IMR-90 (cell line): ENCODE measurements at regions not wholly inside any gene's neighbourhood (a gene's known extent, or its start where the extent isn't known, plus 50 kb on each side); places are given as distances from the start of the nearest gene placed in this dataset.

ENCODE experiments used
- ATAC-seq: fragments of 200-7000 bp; cut with Tn5 transposase; 2 replicates; pipeline ENCODE4 v1.9.1; 2020; ENCODE audit warnings: low read depth, mild to moderate bottlenecking, moderate library complexity
- BruUV-seq: library from RNA; stranded (reverse); fragments of 400-500 nt; replicated peaks from 2 replicates; lab custom pipeline; 2021; lab: Mats Ljungman, UMichigan
- CTCF ChIA-PET: fragments of 300-600 bp; formaldehyde crosslinking; extraction: SDS; loops from one replicate; lab custom pipeline; 2021; ENCODE audit warnings: antibody characterized with exemption; lab: Yijun Ruan, JAX
- POLR2A ChIA-PET: fragments of 300-600 bp; sonication (Branson Sonifier 250); formaldehyde crosslinking; loops from one replicate; lab custom pipeline; 2022; ENCODE audit warnings: antibody characterized with exemption; ENCODE audit not compliant: unreplicated experiment; lab: Charles Lee
- DNase-seq: peaks from one replicate; pipeline ENCODE4 v3.0.0; 2013
- H2AFZ ChIP-seq: replicated peaks from 2 replicates; pipeline ENCODE3; 2013; ENCODE audit warnings: low read length, mild to moderate bottlenecking; ENCODE audit not compliant: poor library complexity
- H2AK5ac ChIP-seq: 2 replicates; pipeline ENCODE4 v1.6.1; 2013; ENCODE audit warnings: low read depth, low read length, inconsistent platforms
- H2AK9ac ChIP-seq: replicated peaks from 2 replicates; pipeline ENCODE3; 2013; ENCODE audit warnings: mild to moderate bottlenecking, low read depth, low read length, moderate library complexity; ENCODE audit not compliant: poor library complexity
- H2BK120ac ChIP-seq: 2 replicates; pipeline ENCODE4 v1.6.1; 2013; ENCODE audit warnings: low read depth, low read length, inconsistent platforms
- H2BK15ac ChIP-seq: 3 replicates; pipeline ENCODE4 v1.6.1; 2013; ENCODE audit warnings: low read depth, low read length, inconsistent platforms
- H2BK20ac ChIP-seq: 2 replicates; pipeline ENCODE4 v1.6.1; 2013; ENCODE audit warnings: low read depth, mild to moderate bottlenecking, inconsistent platforms, low read length, moderate library complexity
- H2BK5ac ChIP-seq: 2 replicates; pipeline ENCODE4 v1.6.1; 2013; ENCODE audit warnings: mild to moderate bottlenecking, low read depth, low read length, inconsistent platforms; ENCODE audit not compliant: poor library complexity, severe bottlenecking
- H3K14ac ChIP-seq: replicated peaks from 2 replicates; pipeline ENCODE4 v1.6.1; 2013; ENCODE audit warnings: low read depth, low read length, inconsistent platforms
- H3K18ac ChIP-seq: 2 replicates; pipeline ENCODE4 v1.6.1; 2013; ENCODE audit warnings: low read depth, low read length, control low read depth
- H3K23ac ChIP-seq: 2 replicates; pipeline ENCODE4 v1.6.1; 2013; ENCODE audit warnings: low read depth, low read length, inconsistent platforms
- H3K27ac ChIP-seq: 2 replicates; pipeline ENCODE4 v1.5.1; 2013; ENCODE audit warnings: mild to moderate bottlenecking, control low read depth, low read length; ENCODE audit not compliant: insufficient read depth
- H3K27me3 ChIP-seq: 2 replicates; pipeline ENCODE4 v1.6.1; 2013; ENCODE audit warnings: low read length; ENCODE audit not compliant: control insufficient read depth, insufficient read depth
- H3K36me3 ChIP-seq: 2 replicates; pipeline ENCODE4 v1.6.1; 2013; ENCODE audit warnings: low read length, mixed read lengths; ENCODE audit not compliant: control insufficient read depth, insufficient read depth
- H3K4ac ChIP-seq: 2 replicates; pipeline ENCODE4 v1.6.1; 2013; ENCODE audit warnings: low read depth, low read length, inconsistent platforms
- H3K4me1 ChIP-seq: 2 replicates; pipeline ENCODE4 v1.6.1; 2013; ENCODE audit warnings: low read length, mixed read lengths; ENCODE audit not compliant: control insufficient read depth, insufficient read depth
- H3K4me2 ChIP-seq: 2 replicates; pipeline ENCODE4 v1.6.1; 2013; ENCODE audit warnings: low read depth, mild to moderate bottlenecking, control low read depth, low read length, moderate library complexity
- H3K4me3 ChIP-seq: 2 replicates; pipeline ENCODE4 v1.5.1; 2013; ENCODE audit warnings: low read depth, mild to moderate bottlenecking, control low read depth, low read length, moderate library complexity; ENCODE audit not compliant: insufficient read depth
- H3K56ac ChIP-seq: 2 replicates; pipeline ENCODE4 v1.6.1; 2013; ENCODE audit warnings: low read length, inconsistent platforms; ENCODE audit not compliant: insufficient read depth; ENCODE audit errors: extremely low read depth
- H3K79me1 ChIP-seq, 2 experiments: 2 replicates each; pipeline ENCODE4 v1.6.1; 2013; ENCODE audit warnings: low read length in 2 of 2, inconsistent platforms in 1 of 2, low read depth in 1 of 2
- H3K9ac ChIP-seq: 2 replicates; pipeline ENCODE4 v1.6.1; 2013; ENCODE audit warnings: low read depth, low read length, control low read depth
- H3K9me1 ChIP-seq: 2 replicates; pipeline ENCODE4 v1.6.1; 2013; ENCODE audit warnings: low read length, inconsistent platforms; ENCODE audit not compliant: insufficient read depth
- H3K9me3 ChIP-seq: 2 replicates; pipeline ENCODE4 v1.6.1; 2013; ENCODE audit warnings: low read length; ENCODE audit not compliant: control insufficient read depth, insufficient read depth
- H4K20me1 ChIP-seq: 2 replicates; pipeline ENCODE4 v1.6.1; 2013; ENCODE audit warnings: low read length, inconsistent platforms; ENCODE audit not compliant: insufficient read depth
- H4K5ac ChIP-seq: 2 replicates; pipeline ENCODE4 v1.6.1; 2013; ENCODE audit warnings: mild to moderate bottlenecking, low read depth, low read length, control low read depth
- H4K8ac ChIP-seq, 2 experiments: 2 replicates each; pipeline ENCODE4 v1.6.1; 2013; ENCODE audit warnings: low read depth in 2 of 2, low read length in 2 of 2, control low read depth in 1 of 2, inconsistent platforms in 1 of 2
- H4K91ac ChIP-seq: 2 replicates; pipeline ENCODE4 v1.6.1; 2013; ENCODE audit warnings: low read depth, low read length, inconsistent platforms; ENCODE audit not compliant: insufficient read depth
- CEBPB ChIP-seq: IDR thresholded peaks from 2 replicates; pipeline ENCODE4 v1.6.1; 2012; ENCODE audit warnings: low read depth, low read length, improper control_type of control experiment
- CHD1 ChIP-seq: IDR thresholded peaks from 2 replicates; pipeline ENCODE4 v1.6.1; 2012; ENCODE audit warnings: low read depth, low read length, improper control_type of control experiment
- MAFK ChIP-seq: IDR thresholded peaks from 2 replicates; pipeline ENCODE4 v1.6.1; 2012; ENCODE audit warnings: low read depth, low read length, improper control_type of control experiment
- POLR2A ChIP-seq: IDR thresholded peaks from 2 replicates; pipeline ENCODE4 v1.6.1; 2012; ENCODE audit warnings: mild to moderate bottlenecking, low read depth, low read length
- RAD21 ChIP-seq: IDR thresholded peaks from 2 replicates; pipeline ENCODE4 v1.6.1; 2012; ENCODE audit warnings: low read length, improper control_type of control experiment
- RCOR1 ChIP-seq: IDR thresholded peaks from 2 replicates; pipeline ENCODE4 v1.6.1; 2012; ENCODE audit warnings: mild to moderate bottlenecking, low read length, improper control_type of control experiment; ENCODE audit not compliant: insufficient replicate concordance
- RFX5 ChIP-seq: IDR thresholded peaks from 2 replicates; pipeline ENCODE4 v1.8.0; 2012; ENCODE audit warnings: low read depth, mild to moderate bottlenecking, low read length, moderate library complexity
- WGBS, 2 experiments: methylation state at CpG; one replicate each; pipeline versions ENCODE4 v1.1.5 to v1.1.7; 2013; ENCODE audit warnings: missing lambda C conversion rate in 2 of 2; ENCODE audit not compliant: insufficient read length in 1 of 2; ENCODE audit errors: extremely low coverage in 2 of 2; 5-methylcytosine and 5-hydroxymethylcytosine counted together
- dilution Hi-C: fragments of 300-500 bp; cut with HindIII; formaldehyde crosslinking; loops from one replicate; pipeline ENCODE4 v1.14.3; 2018; ENCODE audit warnings: low sequenced_read_pairs; ENCODE audit not compliant: unreplicated experiment
- in situ Hi-C: fragments of 300-500 bp; cut with MboI; formaldehyde crosslinking; loops from 3 replicates; pipeline ENCODE4 v1.14.3; 2019; ENCODE audit warnings: low sequenced_read_pairs, inconsistent platforms, mixed read lengths
- intact Hi-C: fragments of 100-400 bp; cut with micrococcal nuclease; formaldehyde crosslinking; loops from 2 replicates; pipeline ENCODE4 v1.10.0; 2022
- TF ChIP-seq, protein P1 (sequence below): conservative IDR thresholded peaks from 2 replicates; pipeline ENCODE4 v1.5.1; 2012; ENCODE audit warnings: mild to moderate bottlenecking, low read depth, low read length, improper control_type of control experiment
- TF ChIP-seq, protein P2 (sequence below): fragments of 150-350 bp; IDR thresholded peaks from 2 replicates; pipeline ENCODE4 v1.6.1; 2017; ENCODE audit warnings: mild to moderate bottlenecking, antibody characterized with exemption, low read length, low read depth
- TF ChIP-seq, protein P3 (sequence below): fragments of 150-350 bp; IDR thresholded peaks from 2 replicates; pipeline ENCODE4 v1.6.1; 2016; ENCODE audit warnings: low read depth, mild to moderate bottlenecking, low read length, moderate library complexity, borderline replicate concordance

DNA sequence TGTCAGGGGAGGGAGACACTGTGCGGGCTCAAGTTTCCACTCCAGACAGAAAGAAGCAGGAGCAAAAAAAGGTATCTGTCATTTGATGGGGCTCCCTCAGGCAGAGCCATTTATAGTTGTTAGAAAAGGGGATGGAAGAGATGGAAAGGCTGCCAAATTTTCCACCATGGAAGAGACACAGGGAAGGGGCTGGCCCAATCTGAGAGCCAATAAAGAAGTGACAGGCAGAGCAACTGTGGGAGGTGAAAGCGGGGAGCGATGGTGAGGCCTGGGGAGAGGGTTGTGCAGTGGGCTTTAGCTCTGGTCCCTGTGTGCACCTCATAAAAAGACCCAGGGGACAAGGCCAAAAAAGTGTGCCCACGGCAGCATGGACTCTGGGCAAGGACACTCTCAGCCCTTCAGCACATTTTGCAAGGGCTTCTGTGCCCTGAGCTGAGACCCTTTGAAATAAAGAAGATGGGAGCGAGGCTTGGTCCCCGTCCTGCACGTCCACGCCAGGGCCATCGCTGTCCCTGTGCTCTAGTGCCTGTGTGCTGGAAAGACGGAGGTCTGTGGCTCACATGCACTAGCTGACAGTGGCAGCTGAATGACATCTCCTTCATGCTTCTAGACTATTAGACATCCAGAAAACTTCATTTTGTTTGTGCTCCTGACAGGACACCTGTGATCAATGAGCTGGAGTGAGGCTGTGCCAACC, 456.7 kb upstream of the HS6ST1 start (continued):
- TF ChIP-seq, protein P1, sequence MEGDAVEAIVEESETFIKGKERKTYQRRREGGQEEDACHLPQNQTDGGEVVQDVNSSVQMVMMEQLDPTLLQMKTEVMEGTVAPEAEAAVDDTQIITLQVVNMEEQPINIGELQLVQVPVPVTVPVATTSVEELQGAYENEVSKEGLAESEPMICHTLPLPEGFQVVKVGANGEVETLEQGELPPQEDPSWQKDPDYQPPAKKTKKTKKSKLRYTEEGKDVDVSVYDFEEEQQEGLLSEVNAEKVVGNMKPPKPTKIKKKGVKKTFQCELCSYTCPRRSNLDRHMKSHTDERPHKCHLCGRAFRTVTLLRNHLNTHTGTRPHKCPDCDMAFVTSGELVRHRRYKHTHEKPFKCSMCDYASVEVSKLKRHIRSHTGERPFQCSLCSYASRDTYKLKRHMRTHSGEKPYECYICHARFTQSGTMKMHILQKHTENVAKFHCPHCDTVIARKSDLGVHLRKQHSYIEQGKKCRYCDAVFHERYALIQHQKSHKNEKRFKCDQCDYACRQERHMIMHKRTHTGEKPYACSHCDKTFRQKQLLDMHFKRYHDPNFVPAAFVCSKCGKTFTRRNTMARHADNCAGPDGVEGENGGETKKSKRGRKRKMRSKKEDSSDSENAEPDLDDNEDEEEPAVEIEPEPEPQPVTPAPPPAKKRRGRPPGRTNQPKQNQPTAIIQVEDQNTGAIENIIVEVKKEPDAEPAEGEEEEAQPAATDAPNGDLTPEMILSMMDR, result no peak
- no peak for TF ChIP-seq CEBPB

DNA sequence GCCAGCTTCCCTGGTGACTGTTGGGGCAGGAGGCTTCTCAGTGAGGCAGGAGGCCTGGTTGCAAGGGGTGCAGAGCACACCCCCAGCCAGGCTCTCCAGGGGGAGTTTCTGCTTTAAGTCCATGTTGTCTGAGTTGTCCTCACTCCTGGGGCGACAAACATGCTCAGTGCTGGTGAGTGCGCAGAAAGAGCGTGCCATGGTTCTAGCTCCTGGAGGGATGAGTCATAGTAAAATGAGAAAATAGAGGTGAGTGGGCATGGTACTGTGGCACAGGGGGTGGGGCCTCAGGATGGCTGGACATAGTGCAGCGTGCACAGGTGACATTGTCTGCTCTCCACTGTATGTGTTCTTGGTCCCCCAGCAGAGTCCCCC, 457.2 kb upstream of the HS6ST1 start:
- WGBS, 2 experiments, result no CpG with 5 or more reads among the region's 4 CpGs
- Histone ChIP-seq H3K9me1 (no peaks in the 10 kb centered on the region), H4K20me1 (no peaks in the 10 kb centered on the region), H3K14ac (no peak overlapping the region), H2AK5ac (no peak overlapping the region), H2BK120ac (no peak overlapping the region), H3K4me1 (no peaks in the 10 kb centered on the region), H3K23ac (no peak overlapping the region), H3K79me1 (no peaks in the 10 kb centered on the region), H3K4ac (no peak overlapping the region), H3K56ac (no peak overlapping the region), H3K9me3 (no peaks in the 10 kb centered on the region), H4K8ac (no peak overlapping the region), H2BK15ac (no peak overlapping the region), H3K36me3 (no peaks in the 10 kb centered on the region), H3K9ac (no peak overlapping the region), H4K91ac (no peak overlapping the region), H2AK9ac (no peak overlapping the region), H3K27me3 (peaks cover 8% of the 10 kb centered on the region; the same call in 1 of the 2 replicates), H3K4me2 (no peak overlapping the region), H4K5ac (no peak overlapping the region), H2BK20ac (no peak overlapping the region), H3K4me3 (no peak overlapping the region), H2AFZ (no peak overlapping the region), H3K18ac (no peak overlapping the region), H2BK5ac (no peak overlapping the region), H3K27ac (no peak overlapping the region)
- no TSS peak for BruUV-seq
- dilution Hi-C loops, result no loop called here
- CTCF ChIA-PET, result no interaction called here
- DNase-seq (no peak), ATAC-seq (no peak)
- POLR2A ChIA-PET, result no interaction called here
- in situ Hi-C loops, result no loop called here
- intact Hi-C loops, result no loop called here
- TF ChIP-seq, protein P2, sequence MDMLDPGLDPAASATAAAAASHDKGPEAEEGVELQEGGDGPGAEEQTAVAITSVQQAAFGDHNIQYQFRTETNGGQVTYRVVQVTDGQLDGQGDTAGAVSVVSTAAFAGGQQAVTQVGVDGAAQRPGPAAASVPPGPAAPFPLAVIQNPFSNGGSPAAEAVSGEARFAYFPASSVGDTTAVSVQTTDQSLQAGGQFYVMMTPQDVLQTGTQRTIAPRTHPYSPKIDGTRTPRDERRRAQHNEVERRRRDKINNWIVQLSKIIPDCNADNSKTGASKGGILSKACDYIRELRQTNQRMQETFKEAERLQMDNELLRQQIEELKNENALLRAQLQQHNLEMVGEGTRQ, result no peak
- TF ChIP-seq RAD21, result no peak
- no peak for TF ChIP-seq POLR2A
- no peak for TF ChIP-seq RFX5
- TF ChIP-seq, protein P3, sequence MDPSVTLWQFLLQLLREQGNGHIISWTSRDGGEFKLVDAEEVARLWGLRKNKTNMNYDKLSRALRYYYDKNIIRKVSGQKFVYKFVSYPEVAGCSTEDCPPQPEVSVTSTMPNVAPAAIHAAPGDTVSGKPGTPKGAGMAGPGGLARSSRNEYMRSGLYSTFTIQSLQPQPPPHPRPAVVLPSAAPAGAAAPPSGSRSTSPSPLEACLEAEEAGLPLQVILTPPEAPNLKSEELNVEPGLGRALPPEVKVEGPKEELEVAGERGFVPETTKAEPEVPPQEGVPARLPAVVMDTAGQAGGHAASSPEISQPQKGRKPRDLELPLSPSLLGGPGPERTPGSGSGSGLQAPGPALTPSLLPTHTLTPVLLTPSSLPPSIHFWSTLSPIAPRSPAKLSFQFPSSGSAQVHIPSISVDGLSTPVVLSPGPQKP, result no peak
- TF ChIP-seq, protein P1, result no peak
- TF ChIP-seq CEBPB, result no peak
- TF ChIP-seq MAFK, result no peak
- TF ChIP-seq CHD1, result no peak
- no peak for TF ChIP-seq RCOR1
